NCI-H446 treated with DMSO at 0.1 percent for 48 hours (cell line): ENCODE measurements at regions not wholly inside any gene's neighbourhood (a gene's known extent, or its start where the extent isn't known, plus 50 kb on each side); places are given as distances from the start of the nearest gene placed in this dataset.

ENCODE experiments used
- DNase-seq: peaks from one replicate; lab custom pipeline; 2025; lab: John Stamatoyannopoulos, UW

DNA sequence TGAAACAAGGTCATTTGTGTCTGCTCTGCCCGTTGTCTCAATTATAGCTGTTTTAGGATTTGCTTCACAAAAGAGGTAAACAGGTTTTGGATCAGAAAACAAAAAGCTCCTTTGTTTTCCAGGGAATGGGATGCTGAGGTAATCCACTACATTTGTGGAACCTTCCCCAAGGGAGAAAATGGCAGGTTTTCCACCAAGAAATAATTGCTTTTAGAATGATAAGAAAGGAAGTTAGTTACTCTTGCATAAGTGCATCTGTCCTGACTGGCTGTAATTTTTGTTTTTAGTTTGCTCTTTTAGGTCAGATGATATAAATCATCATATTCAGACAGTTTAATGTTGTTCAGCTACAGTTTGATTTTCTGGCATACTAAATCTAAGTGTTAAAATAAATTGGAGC, 198.5 kb upstream of the COL8A1 start:
- no peak for DNase-seq

DNA sequence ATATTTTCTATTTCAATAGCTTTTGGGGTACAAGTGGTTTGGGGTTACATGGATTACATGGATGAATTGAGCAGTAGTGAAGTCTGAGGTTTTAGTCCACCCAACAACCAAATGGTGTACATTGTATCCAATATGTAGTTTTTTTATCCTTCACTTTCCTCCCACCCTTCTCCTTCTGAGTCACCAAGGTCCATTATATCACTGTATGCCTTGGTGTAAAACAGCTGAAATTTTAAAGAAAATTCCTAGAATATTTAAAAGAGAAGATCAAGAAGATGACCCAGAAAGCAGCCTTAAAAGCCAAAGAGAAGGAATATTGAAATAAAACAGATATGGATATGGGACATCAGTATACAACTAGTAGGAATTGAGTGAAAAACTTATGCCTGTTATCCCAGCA, 204.2 kb upstream of the COL8A1 start:
- DNase-seq, result no peak

DNA sequence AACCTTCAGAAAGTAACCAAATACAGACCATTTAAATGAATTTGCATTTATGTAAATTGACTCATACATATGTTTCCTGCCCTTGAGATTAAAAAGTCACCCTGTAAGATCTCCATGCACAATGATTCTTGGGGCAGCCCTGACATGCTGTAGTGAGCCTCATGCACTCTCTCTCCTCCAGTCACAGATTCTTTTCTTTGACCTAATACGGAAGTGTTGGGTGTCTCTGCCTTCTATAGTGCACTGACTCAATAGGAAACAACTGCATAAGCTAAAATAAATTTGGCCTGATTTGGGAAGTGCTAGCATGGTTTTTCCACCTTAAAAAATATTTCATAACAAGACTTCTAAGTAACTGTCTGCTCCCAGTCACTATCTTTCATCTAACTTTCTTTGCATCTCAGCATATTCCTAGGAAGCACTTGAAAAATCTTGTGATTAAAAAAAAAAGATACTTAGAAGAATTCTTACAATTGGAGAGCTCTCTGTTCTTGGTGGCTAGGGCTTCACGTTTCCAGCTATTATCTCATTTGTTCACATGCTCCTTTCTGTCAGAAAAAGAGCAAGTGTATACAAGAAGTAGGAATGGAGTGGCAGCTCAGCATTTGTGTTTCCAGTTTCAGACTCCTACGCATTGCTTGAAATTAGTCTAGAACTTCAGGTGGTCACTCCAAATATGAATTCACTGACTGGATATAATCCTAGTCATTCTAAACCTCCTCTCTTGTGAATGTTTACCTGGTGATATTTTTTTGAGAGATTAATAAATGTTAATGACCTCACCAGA, 207.9 kb upstream of the COL8A1 start:
- DNase-seq, result no peak

DNA sequence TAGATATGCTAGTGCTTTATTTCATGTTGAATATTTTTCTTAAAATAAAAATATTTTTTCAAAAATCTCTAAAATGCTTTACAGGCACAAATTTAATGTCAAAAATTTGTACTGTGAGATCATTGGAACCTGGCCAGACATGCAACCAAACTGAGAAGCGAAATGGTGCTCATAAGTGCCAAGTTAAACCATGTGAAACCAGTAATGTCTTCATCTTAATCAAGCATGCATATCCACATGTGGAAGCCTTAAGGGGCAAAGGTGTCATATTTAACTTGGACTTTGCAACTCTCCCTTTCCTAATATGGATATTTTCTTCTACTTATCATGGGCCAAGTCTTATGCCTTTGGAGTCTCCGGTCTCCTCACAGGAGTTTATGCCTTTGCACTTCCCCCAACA, 208.9 kb upstream of the COL8A1 start:
- no peak for DNase-seq

DNA sequence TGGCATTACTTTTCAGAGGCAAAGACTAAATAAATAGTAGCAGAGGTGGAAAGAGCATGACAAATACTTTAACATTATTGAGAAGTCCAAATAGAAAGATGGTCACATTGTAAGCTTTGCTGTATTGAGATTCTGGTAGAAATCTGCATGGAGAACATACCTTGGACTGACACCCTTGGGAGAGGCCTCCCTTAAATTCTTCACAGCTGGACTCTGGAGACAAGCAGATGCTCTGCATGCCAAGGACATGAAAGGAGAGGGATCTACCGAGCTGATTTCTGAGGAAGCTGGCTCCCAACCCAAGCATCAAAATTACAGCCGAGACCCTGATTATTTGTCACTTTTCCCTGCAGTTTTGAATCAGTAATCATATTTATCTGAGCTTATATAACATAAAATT, 212.5 kb upstream of the COL8A1 start:
- DNase-seq, result no peak

DNA sequence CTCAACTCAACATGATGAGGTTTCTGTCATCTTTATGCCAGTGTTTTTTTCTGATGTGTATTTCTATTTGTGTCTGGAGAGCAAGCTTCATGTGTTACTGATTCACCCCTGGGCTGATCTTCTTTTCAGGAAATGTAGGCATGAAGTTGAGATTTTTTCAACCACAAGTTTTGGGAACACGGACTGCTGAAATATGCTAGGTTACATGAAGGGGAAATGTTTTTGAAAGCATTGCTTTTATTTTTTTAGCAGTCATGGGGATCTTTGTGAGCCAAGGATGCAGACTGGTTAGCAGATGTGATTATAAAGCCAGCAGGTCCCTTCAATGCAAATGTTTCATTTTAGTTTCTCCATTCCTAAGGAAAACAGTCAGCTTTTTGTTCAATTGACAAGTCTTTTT, 219.3 kb upstream of the COL8A1 start:
- no peak for DNase-seq

DNA sequence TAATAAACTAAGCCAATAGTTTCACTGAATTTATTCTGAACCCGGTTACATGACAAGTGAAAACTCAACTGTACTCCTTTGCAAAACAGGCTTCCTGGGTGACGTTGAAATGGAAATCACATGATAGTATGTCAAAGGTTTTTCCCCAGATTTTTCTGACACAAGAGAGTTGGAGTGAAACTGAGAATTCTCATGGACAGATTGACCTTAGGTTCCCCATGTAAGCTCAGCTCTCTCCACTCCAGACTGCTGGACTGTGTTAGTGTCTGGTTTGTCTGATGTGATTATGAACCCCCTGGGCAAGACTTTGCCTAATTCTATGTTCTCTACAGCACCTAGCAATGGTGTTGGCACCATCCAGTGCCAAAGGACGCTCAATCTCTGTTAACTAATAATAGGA, 219.7 kb upstream of the COL8A1 start:
- no peak for DNase-seq

DNA sequence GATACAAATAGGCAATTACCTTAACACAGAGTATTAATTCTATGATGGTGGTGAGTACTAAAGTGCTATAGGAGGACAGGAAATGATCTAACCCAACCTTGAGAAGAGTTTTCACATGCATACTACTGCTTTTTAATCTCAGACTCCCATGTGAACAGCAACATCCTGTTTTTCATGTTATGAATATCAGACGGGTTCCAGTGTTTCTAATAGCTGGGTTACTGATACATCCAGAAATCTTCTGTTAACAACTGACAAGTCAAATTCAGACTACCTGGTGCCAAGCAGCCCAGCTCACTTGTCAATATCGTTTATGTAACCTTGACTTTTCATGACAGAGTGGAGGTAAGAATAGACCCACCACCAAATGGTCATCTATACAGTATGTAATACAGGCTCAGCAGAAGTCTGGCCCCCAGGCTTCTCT, 220.2 kb upstream of the COL8A1 start:
- no peak for DNase-seq

DNA sequence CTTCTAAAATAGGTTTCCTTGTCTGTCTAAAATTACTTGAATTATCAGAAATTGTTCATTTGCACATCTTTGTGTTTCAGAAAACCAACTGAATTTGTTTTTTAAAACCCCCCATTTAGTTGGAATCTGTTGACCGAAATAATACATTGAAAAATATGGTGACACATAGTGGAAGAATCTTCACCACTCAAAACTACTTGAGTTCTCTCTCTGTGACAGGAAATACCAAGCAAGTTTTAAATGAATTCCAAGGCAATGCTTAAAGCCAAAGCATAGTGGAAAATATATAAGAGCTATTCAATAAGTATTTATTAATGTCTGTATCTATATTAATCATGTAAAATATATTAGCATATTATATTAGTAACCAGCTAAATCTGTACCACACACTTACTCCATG, 224.9 kb upstream of the COL8A1 start:
- no peak for DNase-seq

DNA sequence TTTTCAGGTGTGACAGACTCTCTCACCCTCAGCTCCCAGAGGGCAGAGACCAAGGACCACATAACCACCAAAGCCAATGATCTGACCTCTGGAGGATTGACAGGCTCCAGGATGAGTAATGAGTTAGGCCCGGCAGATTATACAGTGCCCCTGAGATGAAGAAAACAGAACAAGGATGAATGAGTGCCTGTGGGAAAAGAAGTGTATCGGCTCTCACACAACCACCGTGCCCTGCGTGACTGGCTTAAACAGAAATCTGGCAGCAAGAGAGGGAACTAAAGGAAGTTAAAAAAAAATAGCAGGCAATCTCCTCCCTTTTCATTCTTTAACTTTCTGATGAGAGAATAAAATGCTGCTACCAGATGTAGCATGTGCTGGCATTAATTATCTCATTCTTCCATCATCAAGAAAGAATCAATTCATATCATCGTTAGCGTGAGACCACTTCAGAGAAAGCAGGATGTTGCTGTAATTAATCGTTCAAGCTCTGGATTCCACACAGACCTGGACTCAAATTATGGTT, 227.5 kb upstream of the COL8A1 start:
- DNase-seq, result no peak

DNA sequence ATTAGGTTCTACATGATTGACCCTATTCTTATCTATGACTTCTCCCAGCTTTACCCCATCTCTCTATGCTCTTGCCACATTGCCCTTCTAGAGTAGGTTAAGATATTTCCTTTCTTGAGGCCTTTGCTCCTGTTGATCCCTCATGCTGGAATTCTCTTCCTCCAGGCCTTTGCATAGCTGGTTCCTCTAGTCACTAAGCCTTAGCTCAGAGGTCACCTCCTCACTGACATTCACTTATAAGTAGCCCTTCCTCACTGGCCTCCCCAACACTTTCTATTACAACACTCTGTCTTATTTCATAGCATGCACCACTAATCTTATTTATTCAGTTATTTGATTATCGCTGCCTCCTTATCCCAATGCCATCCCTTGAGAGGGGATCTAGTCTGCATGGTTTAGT, 228.4 kb upstream of the COL8A1 start:
- DNase-seq, result no peak

DNA sequence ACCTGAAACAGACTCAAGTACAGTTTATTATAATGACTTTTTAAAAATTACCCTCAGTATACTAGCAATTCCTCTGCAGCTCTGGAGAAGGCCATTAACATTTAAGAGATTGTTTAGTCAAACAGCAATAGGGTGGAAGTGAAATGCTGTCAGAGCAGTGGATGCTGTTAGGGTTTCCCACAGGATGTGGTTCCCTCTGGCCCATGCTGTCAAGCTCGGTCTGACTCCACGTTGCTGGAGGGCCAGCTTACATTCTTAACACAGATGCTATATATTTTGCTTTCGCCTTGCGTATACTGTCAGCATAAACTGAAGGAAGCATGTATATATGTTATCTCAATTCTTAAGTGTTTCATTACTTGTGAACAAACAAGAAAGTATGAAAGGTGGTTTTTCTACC, 231.1 kb upstream of the COL8A1 start:
- DNase-seq, result no peak

DNA sequence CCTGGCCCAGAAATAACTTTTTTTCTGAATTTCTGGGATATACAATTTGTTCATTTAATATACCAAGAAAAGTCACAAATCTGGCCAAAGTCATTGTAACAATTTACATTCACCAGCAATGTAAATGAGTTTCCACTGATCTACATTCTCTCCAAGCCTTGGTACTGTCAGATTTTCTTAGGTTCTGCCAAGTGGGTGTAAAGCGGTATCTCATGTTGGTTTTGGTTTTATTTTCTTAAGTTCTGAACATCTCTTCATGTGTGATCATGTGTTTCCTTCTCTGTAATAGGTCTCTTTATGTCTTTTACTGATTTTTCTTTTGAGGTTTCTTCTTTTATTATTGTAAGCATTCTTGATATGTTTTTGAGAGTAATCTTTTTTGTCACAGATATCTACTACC, 235.6 kb upstream of the COL8A1 start:
- no peak for DNase-seq

DNA sequence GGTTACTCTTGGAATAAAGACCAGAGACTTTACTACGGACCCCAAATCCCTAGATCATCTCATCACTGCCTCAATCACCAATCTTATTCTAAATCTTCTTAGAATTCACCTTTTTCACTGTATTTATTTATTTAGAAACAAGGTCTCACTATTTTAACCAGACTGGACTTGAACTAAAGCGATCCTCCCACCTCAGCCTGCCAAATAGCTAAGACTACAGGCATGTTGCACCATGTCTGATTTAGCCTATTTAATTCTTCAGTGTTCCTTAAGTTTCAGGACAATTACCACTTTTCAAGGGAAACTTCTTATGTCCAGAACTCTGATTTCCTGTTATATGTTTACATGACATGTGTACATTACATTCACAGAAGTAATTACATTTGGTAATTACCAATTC, 238.0 kb upstream of the COL8A1 start:
- DNase-seq, result no peak

DNA sequence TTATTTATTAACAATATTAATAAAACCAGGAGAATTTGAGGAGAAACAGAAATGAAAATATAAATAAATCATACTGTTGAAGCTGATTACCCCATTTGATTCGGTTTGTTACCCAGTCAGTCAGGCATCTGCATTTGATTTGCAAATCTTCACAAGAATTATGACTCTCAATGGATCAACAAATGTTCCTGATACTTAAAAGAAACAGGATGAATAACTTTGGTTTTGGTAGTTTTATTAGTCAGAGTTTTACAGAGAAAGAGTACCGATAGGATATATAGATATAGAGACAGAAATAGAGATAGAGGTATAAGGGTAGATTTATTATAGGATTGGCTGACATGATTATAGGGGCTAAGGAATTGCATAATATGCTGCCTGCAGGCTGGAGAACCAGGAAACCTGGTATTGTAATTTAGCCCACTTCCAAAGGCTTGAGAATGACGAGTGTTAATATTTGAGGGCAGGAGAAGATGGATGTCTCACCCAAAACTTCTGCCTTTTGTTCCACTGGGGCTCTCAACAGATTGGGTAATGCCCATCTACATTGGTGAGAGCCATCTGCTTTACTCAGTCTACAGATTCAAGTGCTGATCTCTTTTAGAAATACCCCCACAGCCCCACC, 241.6 kb upstream of the COL8A1 start:
- no peak for DNase-seq

DNA sequence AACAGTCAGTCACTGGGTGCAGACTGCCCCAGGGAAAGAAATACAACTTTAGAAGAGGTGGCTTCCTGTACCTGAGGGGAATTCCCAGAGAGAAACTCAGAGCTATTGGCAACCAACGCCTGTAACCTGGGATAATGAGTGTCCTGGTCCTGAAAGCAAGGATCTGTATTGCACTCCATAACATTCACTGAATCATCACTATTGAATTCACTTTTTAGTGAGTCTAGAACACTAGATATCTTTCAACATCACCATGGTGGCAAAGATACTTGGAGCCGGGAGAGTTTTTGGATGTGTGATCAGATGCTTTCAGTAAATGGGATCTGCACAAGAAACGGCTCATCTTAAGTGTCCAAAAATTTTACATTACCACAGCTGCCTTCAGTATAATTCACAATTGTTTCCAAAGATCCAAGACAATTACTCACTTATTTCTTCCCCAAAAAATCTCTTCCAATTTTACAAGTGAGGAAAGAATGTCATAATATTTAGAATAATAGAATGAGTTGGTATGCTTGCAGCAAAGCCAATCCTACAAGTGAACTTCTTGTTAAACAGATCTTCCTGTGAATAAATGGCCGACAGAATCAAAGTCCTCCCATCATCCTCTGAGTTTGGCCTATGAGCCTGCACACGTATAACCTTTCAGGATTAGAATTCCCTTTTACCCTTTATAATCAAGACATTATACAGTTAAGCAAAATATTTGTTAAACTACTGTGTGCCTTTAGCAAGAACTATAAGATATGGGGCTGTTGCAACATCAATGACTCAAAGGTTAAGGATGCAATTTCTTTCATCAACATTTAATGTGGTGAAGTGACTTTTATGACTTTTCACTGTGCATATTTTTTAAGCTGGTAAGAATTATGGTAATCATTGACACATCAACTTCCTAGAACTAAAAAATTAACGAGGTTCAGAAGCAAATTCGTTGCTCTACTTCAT, 243.3 kb upstream of the COL8A1 start:
- no peak for DNase-seq

DNA sequence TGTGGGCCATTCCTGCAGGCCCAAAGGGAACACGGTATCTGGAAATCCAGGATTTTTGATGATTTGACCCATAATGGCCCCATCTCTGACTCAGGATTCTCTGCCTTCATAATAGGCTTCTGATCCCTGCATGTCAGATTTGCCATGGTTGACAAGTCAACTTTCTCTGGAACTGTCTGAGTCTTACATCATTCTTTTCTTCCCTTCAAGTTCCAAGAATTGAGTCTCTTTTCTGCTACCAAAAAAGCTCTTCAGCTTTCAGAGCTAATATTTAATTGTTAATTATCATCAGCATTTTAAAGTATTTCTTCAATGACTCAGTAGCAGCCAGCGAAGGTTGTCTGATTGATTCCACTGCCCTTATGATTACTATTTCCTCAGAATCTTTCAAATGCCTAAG, 244.4 kb upstream of the COL8A1 start:
- no peak for DNase-seq

DNA sequence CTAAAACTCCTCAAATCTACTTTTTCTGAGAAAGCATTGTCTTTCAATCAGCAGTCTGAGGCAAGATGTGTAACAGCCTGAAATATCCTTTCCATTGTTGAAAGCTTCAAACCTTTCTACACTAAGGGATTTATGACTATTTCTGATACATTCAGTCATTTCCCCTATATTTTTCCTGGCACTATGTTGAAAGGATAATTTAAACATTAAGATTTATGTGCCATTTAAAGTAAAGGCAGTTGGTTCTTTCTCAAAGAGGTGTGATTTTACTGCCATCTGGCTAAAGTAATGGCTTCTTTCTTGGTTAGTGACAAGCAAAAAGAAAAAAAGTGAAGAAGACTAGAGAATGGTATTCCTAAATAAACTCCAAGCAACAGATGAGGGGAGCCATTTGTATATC, 249.6 kb upstream of the COL8A1 start:
- no peak for DNase-seq

DNA sequence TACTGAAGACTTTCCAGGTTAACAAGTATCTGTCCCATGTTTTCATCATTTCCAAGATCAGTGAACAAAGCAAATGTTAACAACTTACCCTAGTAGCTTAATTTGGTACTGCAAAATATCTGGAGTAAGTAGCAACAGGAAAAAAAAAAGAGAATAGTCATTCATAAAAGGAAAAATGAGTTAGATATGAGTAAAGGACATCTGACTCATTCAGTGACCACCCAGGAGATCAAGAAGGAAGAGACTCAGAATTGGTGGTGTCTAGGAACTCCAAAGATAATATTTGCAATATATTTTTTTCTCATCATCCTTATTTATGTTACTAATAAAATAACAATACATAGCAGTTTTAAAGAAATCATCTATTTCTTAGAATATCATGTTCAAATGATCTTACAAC, 253.8 kb upstream of the COL8A1 start:
- DNase-seq, result no peak

DNA sequence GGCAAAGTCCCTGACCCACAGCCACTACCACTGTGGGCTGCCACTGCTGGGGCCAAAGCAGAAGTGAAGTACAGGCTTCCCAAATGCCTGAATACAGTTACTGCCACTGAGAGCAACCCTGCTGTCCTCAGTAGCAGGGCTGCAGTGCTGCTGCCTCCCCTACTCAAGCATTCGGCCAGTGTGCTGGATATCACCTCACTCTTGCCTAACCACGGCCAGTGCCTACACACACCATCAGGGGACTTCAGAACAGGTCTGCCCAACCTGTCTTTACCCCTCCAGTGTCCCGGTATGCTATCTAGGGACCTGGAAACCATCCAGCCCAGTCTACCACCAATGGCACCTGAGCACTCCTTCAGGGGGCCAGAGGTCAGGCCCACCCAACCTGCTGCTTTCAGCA, 261.5 kb upstream of the COL8A1 start:
- DNase-seq, result no peak

DNA sequence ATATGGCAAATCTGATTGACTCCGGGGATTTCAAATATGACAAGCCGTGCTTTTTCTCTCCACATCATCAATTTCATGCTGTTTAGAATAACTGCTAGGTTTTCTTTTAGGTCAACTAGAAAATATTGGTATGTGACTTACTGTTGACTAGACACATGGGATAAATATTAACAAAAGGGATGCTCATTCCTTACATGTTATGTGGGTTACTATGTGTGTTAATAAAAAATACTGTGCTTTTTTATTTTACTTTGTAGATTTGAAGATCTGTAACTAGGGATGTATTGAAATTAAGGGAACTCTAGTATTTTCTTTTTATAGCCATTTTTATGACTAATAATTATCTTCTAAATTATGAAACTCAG, 264.6 kb upstream of the COL8A1 start:
- no peak for DNase-seq

DNA sequence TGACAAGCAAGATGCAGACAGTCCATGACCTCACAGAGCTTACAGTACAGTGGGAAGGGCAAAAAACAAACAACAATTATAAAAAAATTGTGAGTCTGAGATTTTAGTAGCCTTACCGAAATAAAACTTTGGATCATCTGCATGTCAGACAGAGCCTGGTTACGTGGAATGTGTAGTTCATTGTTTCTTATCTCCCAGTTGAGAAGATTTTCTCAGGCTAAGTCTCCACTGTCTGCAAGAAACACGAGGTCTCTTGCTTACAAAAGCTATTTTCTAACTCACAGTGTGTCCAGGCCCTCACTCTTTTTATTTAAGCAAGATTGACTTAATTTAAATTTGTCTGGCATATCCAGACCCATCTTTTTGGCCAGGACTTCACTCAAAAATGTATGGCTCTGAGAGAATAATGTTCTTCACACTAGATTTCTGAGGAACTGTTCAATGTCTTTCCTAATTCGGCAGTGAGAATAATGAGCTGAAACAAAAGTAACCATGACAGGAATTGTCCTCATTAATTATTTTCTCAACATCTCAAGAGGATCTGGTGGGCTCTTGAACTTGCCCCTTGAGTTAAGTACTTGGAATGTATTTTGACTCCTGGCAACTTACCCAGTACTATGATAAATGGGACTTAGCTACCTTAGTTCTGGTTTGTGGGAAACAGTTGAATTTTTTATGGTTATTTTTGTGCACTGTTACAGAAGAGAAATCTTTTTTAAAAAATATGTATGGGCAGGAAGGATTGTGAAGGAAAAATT, 265.1 kb upstream of the COL8A1 start:
- no peak for DNase-seq
